HEK293 (cell line): ENCODE measurements at regions not wholly inside any gene's neighbourhood (a gene's known extent, or its start where the extent isn't known, plus 50 kb on each side); places are given as distances from the start of the nearest gene placed in this dataset.

Source experiments
- CTCF ChIA-PET: fragments of 350-600 bp; formaldehyde crosslinking; extraction: SDS; loops from one replicate; lab custom pipeline; 2021; ENCODE audit warnings: antibody characterized with exemption; lab: Yijun Ruan, JAX
- POLR2A ChIA-PET: fragments of 300-600 bp; formaldehyde crosslinking; extraction: SDS; loops from one replicate; lab custom pipeline; 2020; ENCODE audit warnings: antibody characterized with exemption, inconsistent platforms; lab: Yijun Ruan, JAX
- H3K27ac ChIP-seq: fragments of 200-500 bp; sonication (Bioruptor generic); 2 replicates; pipeline ENCODE4 v1.5.1; 2014; ENCODE audit warnings: low read depth, low read length, control low read depth, inconsistent platforms; ENCODE audit errors: extremely low read depth
- H3K36me3 ChIP-seq, 2 experiments: fragments of 200-500 bp in 1 of 2; sonication (Bioruptor generic) in 1 of 2; 1 replicate in 1 of 2; 2 replicates in 1 of 2; pipeline ENCODE4 v1.5.1; 2014 to 2017; ENCODE audit warnings: inconsistent platforms in 2 of 2, low read length in 2 of 2; ENCODE audit not compliant: control insufficient read depth in 2 of 2, insufficient read depth in 1 of 2
- H3K4me1 ChIP-seq: fragments of 200-500 bp; sonication (Bioruptor generic); 2 replicates; pipeline ENCODE4 v1.5.1; 2014; ENCODE audit warnings: mild to moderate bottlenecking, low read length, inconsistent platforms; ENCODE audit not compliant: control insufficient read depth, insufficient read depth
- H3K4me3 ChIP-seq: 2 replicates; pipeline ENCODE4 v1.5.1; 2011; ENCODE audit warnings: low read depth, mild to moderate bottlenecking, control low read depth, low read length, moderate library complexity
- H3K9me3 ChIP-seq: fragments of 200-500 bp; sonication (Bioruptor generic); 2 replicates; pipeline ENCODE4 v1.5.1; 2014; ENCODE audit warnings: low read depth, low read length, inconsistent platforms; ENCODE audit not compliant: control insufficient read depth, insufficient read depth
- GLIS2 ChIP-seq: fragments of 450-650 bp; formaldehyde crosslinking; IDR thresholded peaks from 2 replicates; pipeline ENCODE4 v1.5.1; 2016; ENCODE audit warnings: missing biosample characterization, missing genetic modification characterization
- KLF7 ChIP-seq: fragments of 450-650 bp; formaldehyde crosslinking; IDR thresholded peaks from 2 replicates; pipeline ENCODE4 v1.5.1; 2016; ENCODE audit warnings: missing biosample characterization, missing genetic modification characterization, borderline replicate concordance
- SP3 ChIP-seq: fragments of 450-650 bp; formaldehyde crosslinking; IDR thresholded peaks from 2 replicates; pipeline ENCODE4 v1.5.1; 2016; ENCODE audit warnings: missing biosample characterization, missing genetic modification characterization
- TCF7L2 ChIP-seq: IDR thresholded peaks from 2 replicates; pipeline ENCODE4 v1.6.1; 2011; ENCODE audit warnings: low read depth, mild to moderate bottlenecking, inconsistent platforms, low read length, moderate library complexity, borderline replicate concordance
- ZBTB21 ChIP-seq: fragments of 450-650 bp; formaldehyde crosslinking; IDR thresholded peaks from 2 replicates; pipeline ENCODE4 v1.5.1; 2017; ENCODE audit warnings: missing biosample characterization, missing genetic modification characterization
- ZFP69B ChIP-seq: fragments of 450-650 bp; formaldehyde crosslinking; IDR thresholded peaks from 2 replicates; pipeline ENCODE4 v1.5.1; 2016; ENCODE audit warnings: missing biosample characterization, missing genetic modification characterization
- ZNF114 ChIP-seq: fragments of 450-650 bp; formaldehyde crosslinking; IDR thresholded peaks from 2 replicates; pipeline ENCODE4 v1.5.0; 2017; ENCODE audit warnings: missing biosample characterization, missing genetic modification characterization
- ZNF16 ChIP-seq: fragments of 450-650 bp; formaldehyde crosslinking; IDR thresholded peaks from 2 replicates; pipeline ENCODE4 v1.5.1; 2016; ENCODE audit warnings: low read depth, missing biosample characterization, missing genetic modification characterization
- ZNF248 ChIP-seq: fragments of 450-650 bp; formaldehyde crosslinking; IDR thresholded peaks from 2 replicates; pipeline ENCODE4 v1.5.1; 2017; ENCODE audit warnings: missing biosample characterization, missing genetic modification characterization
- ZNF266 ChIP-seq: fragments of 450-650 bp; formaldehyde crosslinking; IDR thresholded peaks from 2 replicates; pipeline ENCODE4 v1.5.1; 2016; ENCODE audit warnings: missing biosample characterization, missing genetic modification characterization, low read depth
- ZNF324 ChIP-seq: fragments of 450-650 bp; formaldehyde crosslinking; IDR thresholded peaks from 2 replicates; pipeline ENCODE4 v1.5.1; 2016; ENCODE audit warnings: missing biosample characterization, missing genetic modification characterization
- ZNF404 ChIP-seq: fragments of 450-650 bp; formaldehyde crosslinking; IDR thresholded peaks from 2 replicates; pipeline ENCODE4 v1.5.1; 2017; ENCODE audit warnings: missing biosample characterization, missing genetic modification characterization
- ZNF426 ChIP-seq: fragments of 450-650 bp; formaldehyde crosslinking; IDR thresholded peaks from 2 replicates; pipeline ENCODE4 v1.5.1; 2017; ENCODE audit warnings: missing biosample characterization, missing genetic modification characterization, mild to moderate bottlenecking, inconsistent platforms, moderate library complexity
- ZNF658 ChIP-seq: fragments of 450-650 bp; formaldehyde crosslinking; IDR thresholded peaks from 2 replicates; pipeline ENCODE4; 2016; ENCODE audit warnings: missing biosample characterization, missing genetic modification characterization
- ZXDB ChIP-seq: fragments of 450-650 bp; formaldehyde crosslinking; IDR thresholded peaks from 2 replicates; pipeline ENCODE4 v1.5.1; 2016; ENCODE audit warnings: missing biosample characterization, missing genetic modification characterization
- TF ChIP-seq, protein P1 (sequence below): fragments of 450-650 bp; formaldehyde crosslinking; IDR thresholded peaks from 2 replicates; pipeline ENCODE4 v1.5.1; 2016; ENCODE audit warnings: missing biosample characterization, missing genetic modification characterization
- TF ChIP-seq, protein P2 (sequence below): fragments of 450-650 bp; formaldehyde crosslinking; IDR thresholded peaks from 2 replicates; pipeline ENCODE4 v1.5.1; 2017; ENCODE audit warnings: missing biosample characterization, missing genetic modification characterization
- TF ChIP-seq, protein P3 (sequence below): fragments of 450-650 bp; formaldehyde crosslinking; IDR thresholded peaks from 2 replicates; pipeline ENCODE4 v1.5.1; 2016; ENCODE audit warnings: missing biosample characterization, missing genetic modification characterization
- TF ChIP-seq, protein P4 (sequence below): fragments of 450-650 bp; formaldehyde crosslinking; IDR thresholded peaks from 2 replicates; pipeline ENCODE4 v1.5.1; 2016; ENCODE audit warnings: missing biosample characterization, missing genetic modification characterization
- TF ChIP-seq, protein P5 (sequence below): fragments of 450-650 bp; formaldehyde crosslinking; IDR thresholded peaks from 2 replicates; pipeline ENCODE4 v1.5.1; 2016; ENCODE audit warnings: missing biosample characterization, missing genetic modification characterization

DNA sequence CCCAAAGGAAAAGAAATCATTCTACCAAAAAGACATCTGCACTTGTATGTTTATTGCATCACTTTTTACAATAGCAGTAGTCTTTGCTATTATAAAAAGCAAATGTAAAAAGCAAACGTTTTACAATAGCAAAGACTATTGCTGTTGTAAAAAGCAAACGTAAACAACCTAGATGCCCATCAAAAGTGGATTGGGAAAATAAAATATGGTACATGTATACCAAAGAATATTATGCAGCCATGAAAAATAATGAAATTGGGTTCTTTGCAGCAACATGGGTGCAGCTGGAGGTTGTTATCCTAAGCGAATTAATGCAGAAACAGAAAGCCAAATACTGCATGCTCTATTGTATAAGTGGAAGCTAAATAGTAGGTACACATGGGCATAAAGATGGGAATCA lies 97.3 kb upstream of the ZBTB20 start:
- no peak for TF ChIP-seq ZNF248 (tag by site-specific recombination)
- Histone ChIP-seq H3K36me3 (no peaks in the 10 kb centered on the region), H3K4me3 (no peak overlapping the region), H3K9me3 (no peaks in the 10 kb centered on the region), H3K4me1 (no peaks in the 10 kb centered on the region), H3K27ac (no peak overlapping the region)
- CTCF ChIA-PET, result no interaction called here
- POLR2A ChIA-PET, result no interaction called here

DNA sequence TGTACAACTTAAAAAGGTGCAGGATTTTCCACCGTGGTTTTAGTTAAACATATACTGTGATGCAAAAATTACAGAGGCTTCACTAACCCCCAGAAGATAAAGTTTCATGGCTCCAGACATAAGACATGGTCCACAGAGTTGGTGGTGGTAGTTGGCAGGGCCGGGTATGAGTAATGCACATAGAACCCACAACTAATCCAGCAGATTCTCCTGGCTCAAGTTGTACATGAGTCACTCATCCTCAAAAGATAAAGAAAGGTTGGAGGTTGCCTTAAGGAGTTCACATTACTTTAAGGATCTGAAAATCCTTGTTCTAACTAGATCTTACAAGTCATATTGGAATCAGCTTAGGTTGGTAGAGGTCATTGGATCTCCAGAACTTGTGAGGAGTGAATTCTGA lies 98.3 kb upstream of the ZBTB20 start:
- Histone ChIP-seq H3K4me3 (no peak overlapping the region), H3K4me1 (no peaks in the 10 kb centered on the region), H3K27ac (no peak overlapping the region), H3K36me3 (no peaks in the 10 kb centered on the region), H3K9me3 (no peaks in the 10 kb centered on the region)
- ChIA-PET CTCF (interaction anchor here (0.6 kb wide), 1 partner anchor 574 kb away, joined by 3 read pairs; no protein-coding TSS in a partner anchor), POLR2A (no interaction called here)
- TF ChIP-seq, protein P1, sequence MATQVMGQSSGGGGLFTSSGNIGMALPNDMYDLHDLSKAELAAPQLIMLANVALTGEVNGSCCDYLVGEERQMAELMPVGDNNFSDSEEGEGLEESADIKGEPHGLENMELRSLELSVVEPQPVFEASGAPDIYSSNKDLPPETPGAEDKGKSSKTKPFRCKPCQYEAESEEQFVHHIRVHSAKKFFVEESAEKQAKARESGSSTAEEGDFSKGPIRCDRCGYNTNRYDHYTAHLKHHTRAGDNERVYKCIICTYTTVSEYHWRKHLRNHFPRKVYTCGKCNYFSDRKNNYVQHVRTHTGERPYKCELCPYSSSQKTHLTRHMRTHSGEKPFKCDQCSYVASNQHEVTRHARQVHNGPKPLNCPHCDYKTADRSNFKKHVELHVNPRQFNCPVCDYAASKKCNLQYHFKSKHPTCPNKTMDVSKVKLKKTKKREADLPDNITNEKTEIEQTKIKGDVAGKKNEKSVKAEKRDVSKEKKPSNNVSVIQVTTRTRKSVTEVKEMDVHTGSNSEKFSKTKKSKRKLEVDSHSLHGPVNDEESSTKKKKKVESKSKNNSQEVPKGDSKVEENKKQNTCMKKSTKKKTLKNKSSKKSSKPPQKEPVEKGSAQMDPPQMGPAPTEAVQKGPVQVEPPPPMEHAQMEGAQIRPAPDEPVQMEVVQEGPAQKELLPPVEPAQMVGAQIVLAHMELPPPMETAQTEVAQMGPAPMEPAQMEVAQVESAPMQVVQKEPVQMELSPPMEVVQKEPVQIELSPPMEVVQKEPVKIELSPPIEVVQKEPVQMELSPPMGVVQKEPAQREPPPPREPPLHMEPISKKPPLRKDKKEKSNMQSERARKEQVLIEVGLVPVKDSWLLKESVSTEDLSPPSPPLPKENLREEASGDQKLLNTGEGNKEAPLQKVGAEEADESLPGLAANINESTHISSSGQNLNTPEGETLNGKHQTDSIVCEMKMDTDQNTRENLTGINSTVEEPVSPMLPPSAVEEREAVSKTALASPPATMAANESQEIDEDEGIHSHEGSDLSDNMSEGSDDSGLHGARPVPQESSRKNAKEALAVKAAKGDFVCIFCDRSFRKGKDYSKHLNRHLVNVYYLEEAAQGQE (tag by site-specific recombination), result no peak
- no peak for TF ChIP-seq ZNF324 (tag by site-specific recombination)
- TF ChIP-seq ZNF16 (tag by site-specific recombination), result no peak
- TF ChIP-seq, protein P2, sequence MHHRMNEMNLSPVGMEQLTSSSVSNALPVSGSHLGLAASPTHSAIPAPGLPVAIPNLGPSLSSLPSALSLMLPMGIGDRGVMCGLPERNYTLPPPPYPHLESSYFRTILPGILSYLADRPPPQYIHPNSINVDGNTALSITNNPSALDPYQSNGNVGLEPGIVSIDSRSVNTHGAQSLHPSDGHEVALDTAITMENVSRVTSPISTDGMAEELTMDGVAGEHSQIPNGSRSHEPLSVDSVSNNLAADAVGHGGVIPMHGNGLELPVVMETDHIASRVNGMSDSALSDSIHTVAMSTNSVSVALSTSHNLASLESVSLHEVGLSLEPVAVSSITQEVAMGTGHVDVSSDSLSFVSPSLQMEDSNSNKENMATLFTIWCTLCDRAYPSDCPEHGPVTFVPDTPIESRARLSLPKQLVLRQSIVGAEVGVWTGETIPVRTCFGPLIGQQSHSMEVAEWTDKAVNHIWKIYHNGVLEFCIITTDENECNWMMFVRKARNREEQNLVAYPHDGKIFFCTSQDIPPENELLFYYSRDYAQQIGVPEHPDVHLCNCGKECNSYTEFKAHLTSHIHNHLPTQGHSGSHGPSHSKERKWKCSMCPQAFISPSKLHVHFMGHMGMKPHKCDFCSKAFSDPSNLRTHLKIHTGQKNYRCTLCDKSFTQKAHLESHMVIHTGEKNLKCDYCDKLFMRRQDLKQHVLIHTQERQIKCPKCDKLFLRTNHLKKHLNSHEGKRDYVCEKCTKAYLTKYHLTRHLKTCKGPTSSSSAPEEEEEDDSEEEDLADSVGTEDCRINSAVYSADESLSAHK (tag by site-specific recombination), result no peak
- TF ChIP-seq SP3 (tag by site-specific recombination), result no peak
- TF ChIP-seq, protein P3, sequence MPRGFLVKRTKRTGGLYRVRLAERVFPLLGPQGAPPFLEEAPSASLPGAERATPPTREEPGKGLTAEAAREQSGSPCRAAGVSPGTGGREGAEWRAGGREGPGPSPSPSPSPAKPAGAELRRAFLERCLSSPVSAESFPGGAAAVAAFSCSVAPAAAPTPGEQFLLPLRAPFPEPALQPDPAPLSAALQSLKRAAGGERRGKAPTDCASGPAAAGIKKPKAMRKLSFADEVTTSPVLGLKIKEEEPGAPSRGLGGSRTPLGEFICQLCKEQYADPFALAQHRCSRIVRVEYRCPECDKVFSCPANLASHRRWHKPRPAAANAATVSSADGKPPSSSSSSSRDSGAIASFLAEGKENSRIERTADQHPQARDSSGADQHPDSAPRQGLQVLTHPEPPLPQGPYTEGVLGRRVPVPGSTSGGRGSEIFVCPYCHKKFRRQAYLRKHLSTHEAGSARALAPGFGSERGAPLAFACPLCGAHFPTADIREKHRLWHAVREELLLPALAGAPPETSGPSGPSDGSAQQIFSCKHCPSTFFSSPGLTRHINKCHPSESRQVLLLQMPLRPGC (tag by site-specific recombination), result no peak
- TF ChIP-seq KLF7 (tag by site-specific recombination), result no peak
- no peak for TF ChIP-seq ZBTB21 (tag by site-specific recombination)
- no peak for TF ChIP-seq ZFP69B (tag by site-specific recombination)
- TF ChIP-seq ZNF266 (tag by site-specific recombination), result no peak
- TF ChIP-seq ZXDB, result no peak
- no peak for TF ChIP-seq ZNF426 (tag by site-specific recombination)
- TF ChIP-seq ZNF114 (tag by site-specific recombination), result no peak
- TF ChIP-seq GLIS2, result no peak

DNA sequence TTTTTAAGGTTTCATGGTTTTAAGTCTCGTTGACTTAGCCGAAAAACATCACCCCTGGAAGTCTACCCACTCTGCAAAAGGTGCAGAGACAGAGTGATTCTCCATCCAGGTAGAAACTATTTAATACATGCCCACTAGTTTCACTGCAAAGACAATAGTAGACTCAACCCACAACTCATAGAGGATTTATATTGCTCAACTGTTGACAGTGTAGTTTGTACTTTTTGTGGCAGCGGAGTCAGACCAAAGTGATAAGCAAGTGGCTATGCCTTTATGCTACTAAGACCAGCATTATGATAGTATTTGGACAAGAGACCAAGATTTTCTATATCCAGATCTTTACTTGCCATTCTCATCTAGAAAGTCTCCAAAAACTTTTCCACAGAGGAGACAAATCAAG lies 98.8 kb upstream of the ZBTB20 start:
- no peaks in the 10 kb centered on the region for H3K4me1 ChIP-seq
- CTCF ChIA-PET, result interaction anchor here (0.6 kb wide), 1 partner anchor 573 kb away, joined by 3 read pairs; no protein-coding TSS in a partner anchor
- POLR2A ChIA-PET, result no interaction called here
- H3K36me3 ChIP-seq, result no peaks in the 10 kb centered on the region
- H3K9me3 ChIP-seq, result no peaks in the 10 kb centered on the region
- no peak overlapping the region for H3K4me3 ChIP-seq
- H3K27ac ChIP-seq, result no peak overlapping the region
- TF ChIP-seq, protein P4, sequence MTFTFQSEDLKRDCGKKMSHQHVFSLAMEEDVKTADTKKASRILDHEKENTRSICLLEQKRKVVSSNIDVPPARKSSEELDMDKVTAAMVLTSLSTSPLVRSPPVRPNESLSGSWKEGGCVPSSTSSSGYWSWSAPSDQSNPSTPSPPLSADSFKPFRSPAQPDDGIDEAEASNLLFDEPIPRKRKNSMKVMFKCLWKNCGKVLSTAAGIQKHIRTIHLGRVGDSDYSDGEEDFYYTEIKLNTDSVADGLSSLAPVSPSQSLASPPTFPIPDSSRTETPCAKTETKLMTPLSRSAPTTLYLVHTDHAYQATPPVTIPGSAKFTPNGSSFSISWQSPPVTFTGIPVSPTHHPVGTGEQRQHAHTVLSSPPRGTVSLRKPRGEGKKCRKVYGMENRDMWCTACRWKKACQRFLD, result no peak
- TF ChIP-seq TCF7L2 (no peak), ZNF658 (tag by site-specific recombination) (no peak), ZNF404 (tag by site-specific recombination) (no peak)
- TF ChIP-seq, protein P5, sequence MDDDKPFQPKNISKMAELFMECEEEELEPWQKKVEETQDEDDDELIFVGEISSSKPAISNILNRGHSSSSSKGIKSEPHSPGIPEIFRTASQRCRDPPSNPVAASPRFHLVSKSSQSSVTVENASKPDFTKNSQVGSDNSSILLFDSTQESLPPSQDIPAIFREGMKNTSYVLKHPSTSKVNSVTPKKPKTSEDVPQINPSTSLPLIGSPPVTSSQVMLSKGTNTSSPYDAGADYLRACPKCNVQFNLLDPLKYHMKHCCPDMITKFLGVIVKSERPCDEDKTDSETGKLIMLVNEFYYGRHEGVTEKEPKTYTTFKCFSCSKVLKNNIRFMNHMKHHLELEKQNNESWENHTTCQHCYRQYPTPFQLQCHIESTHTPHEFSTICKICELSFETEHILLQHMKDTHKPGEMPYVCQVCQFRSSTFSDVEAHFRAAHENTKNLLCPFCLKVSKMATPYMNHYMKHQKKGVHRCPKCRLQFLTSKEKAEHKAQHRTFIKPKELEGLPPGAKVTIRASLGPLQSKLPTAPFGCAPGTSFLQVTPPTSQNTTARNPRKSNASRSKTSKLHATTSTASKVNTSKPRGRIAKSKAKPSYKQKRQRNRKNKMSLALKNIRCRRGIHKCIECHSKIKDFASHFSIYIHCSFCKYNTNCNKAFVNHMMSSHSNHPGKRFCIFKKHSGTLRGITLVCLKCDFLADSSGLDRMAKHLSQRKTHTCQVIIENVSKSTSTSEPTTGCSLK, result no peak
